Trophoblast cell (in vitro differentiated cells and primary cell): ENCODE measurements at regions not wholly inside any gene's neighbourhood (a gene's known extent, or its start where the extent isn't known, plus 50 kb on each side); places are given as distances from the start of the nearest gene placed in this dataset.

ENCODE experiments used
- DNase-seq, 2 donors: peaks; one replicate each; pipeline ENCODE4 v3.0.0-alpha.2; 2016
- H2AFZ ChIP-seq: 2 replicates; pipeline ENCODE4 v1.6.1; 2013; ENCODE audit warnings: low read length, moderate library complexity, mild to moderate bottlenecking; ENCODE audit not compliant: insufficient read depth, poor library complexity
- H2AK5ac ChIP-seq: 2 replicates; pipeline ENCODE4 v1.6.1; 2013; ENCODE audit warnings: mild to moderate bottlenecking, low read length
- H2BK120ac ChIP-seq: 2 replicates; pipeline ENCODE4 v1.6.1; 2013; ENCODE audit warnings: low read length, mild to moderate bottlenecking, moderate library complexity; ENCODE audit not compliant: insufficient read depth, poor library complexity
- H2BK12ac ChIP-seq: 2 replicates; pipeline ENCODE4 v1.6.1; 2013; ENCODE audit warnings: mild to moderate bottlenecking, low read length, moderate library complexity
- H2BK5ac ChIP-seq: 2 replicates; pipeline ENCODE4 v1.6.1; 2013; ENCODE audit warnings: low read length, low read depth, moderate library complexity, mild to moderate bottlenecking; ENCODE audit not compliant: poor library complexity
- H3K14ac ChIP-seq: 2 replicates; pipeline ENCODE4 v1.6.1; 2013; ENCODE audit warnings: mild to moderate bottlenecking, low read length
- H3K18ac ChIP-seq: 2 replicates; pipeline ENCODE4 v1.6.1; 2013; ENCODE audit warnings: mild to moderate bottlenecking, low read length
- H3K23ac ChIP-seq: 2 replicates; pipeline ENCODE4 v1.6.1; 2013; ENCODE audit warnings: low read length
- H3K27ac ChIP-seq: 2 replicates; pipeline ENCODE4 v1.5.1; 2013; ENCODE audit warnings: low read depth, mild to moderate bottlenecking, inconsistent platforms, low read length, moderate library complexity
- H3K27me3 ChIP-seq: 2 replicates; pipeline ENCODE4 v1.6.1; 2013; ENCODE audit warnings: inconsistent platforms, mild to moderate bottlenecking, low read length, moderate library complexity; ENCODE audit not compliant: insufficient read depth
- H3K36me3 ChIP-seq, 2 experiments: 1 replicate in 1 of 2; 2 replicates in 1 of 2; pipeline ENCODE4 v1.6.1; 2013; ENCODE audit warnings: low read length in 2 of 2, mild to moderate bottlenecking in 2 of 2, moderate library complexity in 1 of 2; ENCODE audit not compliant: insufficient read depth in 2 of 2, control insufficient read depth in 1 of 2
- H3K4ac ChIP-seq: 2 replicates; pipeline ENCODE4 v1.6.1; 2013; ENCODE audit warnings: low read depth, mild to moderate bottlenecking, low read length, moderate library complexity
- H3K4me1 ChIP-seq, 2 experiments: 1 replicate in 1 of 2; 2 replicates in 1 of 2; pipeline ENCODE4 v1.6.1; 2013; ENCODE audit warnings: low read length in 2 of 2, mild to moderate bottlenecking in 2 of 2, moderate library complexity in 1 of 2; ENCODE audit not compliant: insufficient read depth in 2 of 2, control insufficient read depth in 1 of 2
- H3K4me2 ChIP-seq: 2 replicates; pipeline ENCODE4 v1.6.1; 2013; ENCODE audit warnings: inconsistent platforms, mild to moderate bottlenecking, low read length, moderate library complexity
- H3K4me3 ChIP-seq: 2 replicates; pipeline ENCODE4 v1.5.1; 2013; ENCODE audit warnings: mild to moderate bottlenecking, low read depth, low read length, inconsistent platforms
- H3K79me1 ChIP-seq: one replicate; pipeline ENCODE4 v1.6.1; 2013; ENCODE audit warnings: low read length
- H3K79me2 ChIP-seq: 2 replicates; pipeline ENCODE4 v1.6.1; 2013; ENCODE audit warnings: low read length, mild to moderate bottlenecking; ENCODE audit not compliant: control insufficient read depth, insufficient read depth, poor library complexity
- H3K9ac ChIP-seq: 2 replicates; pipeline ENCODE4 v1.6.1; 2013; ENCODE audit warnings: mild to moderate bottlenecking, low read length
- H3K9me3 ChIP-seq: 2 replicates; pipeline ENCODE4 v1.6.1; 2013; ENCODE audit warnings: low read depth, mild to moderate bottlenecking, control low read depth, inconsistent platforms, low read length; ENCODE audit not compliant: insufficient read depth
- H4K12ac ChIP-seq: 2 replicates; pipeline ENCODE4 v1.6.1; 2013; ENCODE audit warnings: low read depth, mild to moderate bottlenecking, low read length, moderate library complexity
- H4K8ac ChIP-seq: 2 replicates; pipeline ENCODE4 v1.6.1; 2013; ENCODE audit warnings: low read depth, mild to moderate bottlenecking, low read length, moderate library complexity
- H4K91ac ChIP-seq: one replicate; pipeline ENCODE4 v1.6.1; 2013; ENCODE audit warnings: low read depth, mild to moderate bottlenecking, low read length, moderate library complexity
- WGBS: extraction: QIAGEN DNeasy Blood & Tissue Kit; methylation state at CpG from one replicate; pipeline ENCODE4 v1.1.7; 2013; ENCODE audit warnings: missing lambda C conversion rate; ENCODE audit not compliant: insufficient read length, insufficient coverage; ENCODE audit errors: extremely low coverage; 5-methylcytosine and 5-hydroxymethylcytosine counted together

DNA sequence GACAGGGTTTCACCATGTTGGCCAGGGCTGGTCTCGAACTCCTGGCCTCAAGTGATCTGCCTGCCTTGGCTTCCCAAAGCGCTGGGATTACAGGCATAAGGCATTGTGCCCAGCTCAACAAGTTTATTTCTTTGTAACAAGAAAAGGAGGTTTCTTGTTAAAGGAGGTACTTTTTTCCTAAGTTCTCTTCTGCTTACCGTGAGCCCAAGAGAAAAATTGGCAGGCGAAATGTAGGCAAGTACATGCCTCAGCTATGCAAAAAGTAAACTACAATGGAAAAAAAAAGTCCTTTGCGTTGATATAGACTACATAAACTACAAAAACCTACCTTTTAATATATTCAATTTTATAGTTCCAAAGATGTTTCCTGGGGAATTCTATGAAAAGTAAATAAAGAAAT lies 122.6 kb downstream of the DKK1 start:
- no peaks in the 10 kb centered on the region for H3K36me3 ChIP-seq
- no peak overlapping the region for H3K18ac ChIP-seq
- WGBS: no CpG with 5 or more reads among the region's 5 CpGs
- no peak overlapping the region for H3K14ac ChIP-seq
- DNase-seq: no peak
- H2AFZ ChIP-seq: no peak overlapping the region
- H3K4me2 ChIP-seq: no peak overlapping the region
- H3K23ac ChIP-seq: no peak overlapping the region
- peaks cover 0 to 2% of the 10 kb centered on the region in 2 experiments for H3K4me1 ChIP-seq
- H3K9me3 ChIP-seq: peaks cover 2% of the 10 kb centered on the region
- no peak overlapping the region for H3K9ac ChIP-seq
- H2BK120ac ChIP-seq: no peak overlapping the region
- no peaks in the 10 kb centered on the region for H3K79me2 ChIP-seq
- no peak overlapping the region for H2BK5ac ChIP-seq
- no peak overlapping the region for H3K4me3 ChIP-seq
- H3K4ac ChIP-seq: no peak overlapping the region
- H2BK12ac ChIP-seq: no peak overlapping the region
- H3K79me1 ChIP-seq: no peaks in the 10 kb centered on the region
- no peak overlapping the region for H2AK5ac ChIP-seq
- H4K8ac ChIP-seq: no peak overlapping the region
- no peak overlapping the region for H4K12ac ChIP-seq
- H3K27ac ChIP-seq: no peak overlapping the region
- H4K91ac ChIP-seq: no peak overlapping the region
- H3K27me3 ChIP-seq: no peaks in the 10 kb centered on the region

DNA sequence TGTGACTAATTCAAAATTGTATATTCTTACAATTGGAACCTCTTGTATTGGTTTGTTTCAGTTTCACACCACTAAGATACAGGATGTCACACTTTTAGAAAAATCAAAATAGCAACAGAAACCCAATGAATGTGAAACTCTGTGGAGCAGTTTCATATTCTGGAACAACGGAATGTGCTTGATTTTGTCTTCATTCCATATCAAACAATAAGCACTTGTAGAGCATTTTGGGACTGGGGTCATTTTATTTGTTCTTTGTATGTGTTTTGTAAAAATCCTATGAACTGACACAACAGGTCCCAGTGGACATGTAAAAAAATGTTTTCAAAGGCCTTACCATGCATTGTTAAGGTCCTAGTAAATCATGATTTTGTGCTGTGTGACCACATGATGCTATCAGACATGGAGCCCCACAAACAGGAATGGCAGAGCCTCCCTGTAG lies 123.1 kb downstream of the DKK1 start:
- no peak overlapping the region for H3K14ac ChIP-seq
- H3K4ac ChIP-seq: no peak overlapping the region
- no peak overlapping the region for H4K91ac ChIP-seq
- no peak overlapping the region for H2AFZ ChIP-seq
- no peak overlapping the region for H3K4me2 ChIP-seq
- H3K79me1 ChIP-seq: no peaks in the 10 kb centered on the region
- H3K27me3 ChIP-seq: no peaks in the 10 kb centered on the region
- WGBS: no CpG with 5 or more reads among the region's 1 CpG
- H3K79me2 ChIP-seq: no peaks in the 10 kb centered on the region
- no peak overlapping the region for H3K27ac ChIP-seq
- H3K23ac ChIP-seq: no peak overlapping the region
- no peak overlapping the region for H3K9ac ChIP-seq
- H2BK5ac ChIP-seq: no peak overlapping the region
- no peak overlapping the region for H4K8ac ChIP-seq
- H3K4me3 ChIP-seq: no peak overlapping the region
- no peak overlapping the region for H2BK120ac ChIP-seq
- DNase-seq: no peak
- no peak overlapping the region for H2AK5ac ChIP-seq
- H3K9me3 ChIP-seq: peaks cover 2% of the 10 kb centered on the region
- H3K36me3 ChIP-seq: no peaks in the 10 kb centered on the region
- peaks cover 0 to 2% of the 10 kb centered on the region in 2 experiments for H3K4me1 ChIP-seq
- H2BK12ac ChIP-seq: no peak overlapping the region
- H4K12ac ChIP-seq: no peak overlapping the region
- no peak overlapping the region for H3K18ac ChIP-seq

DNA sequence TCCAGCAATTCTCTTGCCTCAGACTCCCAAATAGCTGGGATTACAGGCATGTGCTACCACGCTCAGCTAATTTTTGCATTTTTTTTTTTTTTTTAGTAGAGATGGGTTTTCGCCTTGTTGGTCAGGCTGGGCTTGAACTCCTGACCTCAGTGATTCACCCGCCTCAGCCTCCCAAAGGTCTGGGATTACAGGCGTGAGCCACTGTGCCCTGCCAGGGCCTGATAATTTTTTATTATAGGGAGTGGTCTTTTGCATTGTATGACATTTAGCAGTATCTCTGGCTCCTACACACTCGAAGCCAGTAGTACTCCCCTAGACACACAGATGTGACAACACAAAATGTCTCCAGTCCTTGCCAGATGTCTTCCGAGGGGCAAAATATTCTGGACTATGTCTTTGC lies 124.0 kb downstream of the DKK1 start:
- no peaks in the 10 kb centered on the region for H3K79me2 ChIP-seq
- no peaks in the 10 kb centered on the region for H3K79me1 ChIP-seq
- H3K27ac ChIP-seq: no peak overlapping the region
- no peak overlapping the region for H2AK5ac ChIP-seq
- WGBS: no CpG with 5 or more reads among the region's 6 CpGs
- H4K12ac ChIP-seq: no peak overlapping the region
- H2BK5ac ChIP-seq: no peak overlapping the region
- no peak overlapping the region for H3K4me2 ChIP-seq
- no peak overlapping the region for H3K9ac ChIP-seq
- H3K4ac ChIP-seq: no peak overlapping the region
- H2BK120ac ChIP-seq: no peak overlapping the region
- DNase-seq: no peak
- H4K91ac ChIP-seq: no peak overlapping the region
- H4K8ac ChIP-seq: no peak overlapping the region
- no peaks in the 10 kb centered on the region for H3K27me3 ChIP-seq
- no peak overlapping the region for H3K14ac ChIP-seq
- H3K4me3 ChIP-seq: no peak overlapping the region
- H3K23ac ChIP-seq: no peak overlapping the region
- H3K18ac ChIP-seq: no peak overlapping the region
- no peaks in the 10 kb centered on the region for H3K36me3 ChIP-seq
- H3K4me1 ChIP-seq: peaks cover 0 to 2% of the 10 kb centered on the region in 2 experiments
- H2BK12ac ChIP-seq: no peak overlapping the region
- H3K9me3 ChIP-seq: peaks cover 2% of the 10 kb centered on the region
- no peak overlapping the region for H2AFZ ChIP-seq

DNA sequence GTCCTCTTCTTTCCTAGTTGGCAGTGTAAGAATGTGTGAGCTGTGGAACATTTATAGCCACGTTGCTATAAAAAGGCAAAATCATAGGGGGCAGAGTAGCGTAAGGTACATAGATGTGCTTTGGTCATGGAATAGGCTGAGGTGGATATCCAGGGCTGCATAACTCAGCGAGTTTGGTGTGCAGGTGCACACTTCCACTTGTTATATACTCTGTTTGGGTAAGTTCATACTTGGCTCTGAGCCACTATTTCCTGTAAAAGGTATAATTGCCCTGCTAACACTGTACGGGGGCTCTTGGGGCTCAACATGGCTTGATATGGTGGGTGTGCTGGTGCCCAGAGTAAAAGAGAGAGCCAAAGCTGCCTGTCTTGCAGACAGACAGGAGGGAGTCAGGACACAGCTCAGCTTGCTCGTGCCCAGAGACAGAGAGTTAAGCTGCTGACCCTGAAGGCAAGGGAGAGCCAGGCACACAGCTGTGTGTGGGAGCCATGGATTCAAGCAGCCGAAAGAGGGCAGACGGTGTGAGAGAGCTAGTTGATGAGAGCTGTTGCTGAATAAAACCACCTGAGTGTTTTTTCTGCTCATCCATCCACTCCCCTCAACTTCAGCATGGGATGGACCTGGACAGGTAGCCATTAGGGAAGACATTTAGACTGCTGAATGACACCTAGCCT lies 126.7 kb downstream of the DKK1 start:
- H2BK5ac ChIP-seq: no peak overlapping the region
- H3K4me3 ChIP-seq: no peak overlapping the region
- no peak overlapping the region for H3K4ac ChIP-seq
- no peak overlapping the region for H2BK12ac ChIP-seq
- H4K8ac ChIP-seq: no peak overlapping the region
- DNase-seq: no peak
- H2AFZ ChIP-seq: no peak overlapping the region
- H3K4me2 ChIP-seq: no peak overlapping the region
- H3K79me2 ChIP-seq: no peaks in the 10 kb centered on the region
- H3K23ac ChIP-seq: no peak overlapping the region
- H3K9ac ChIP-seq: no peak overlapping the region
- no peak overlapping the region for H3K18ac ChIP-seq
- no peaks in the 10 kb centered on the region for H3K79me1 ChIP-seq
- no peak overlapping the region for H3K27ac ChIP-seq
- no CpG with 5 or more reads among the region's 7 CpGs for WGBS
- no peak overlapping the region for H3K14ac ChIP-seq
- H3K36me3 ChIP-seq: no peaks in the 10 kb centered on the region
- H4K91ac ChIP-seq: no peak overlapping the region
- no peaks in the 10 kb centered on the region for H3K9me3 ChIP-seq
- H2AK5ac ChIP-seq: no peak overlapping the region
- H3K27me3 ChIP-seq: no peaks in the 10 kb centered on the region
- H3K4me1 ChIP-seq: no peaks in the 10 kb centered on the region
- H4K12ac ChIP-seq: no peak overlapping the region
- no peak overlapping the region for H2BK120ac ChIP-seq
